GM12872 (cell line): ENCODE measurements at regions not wholly inside any gene's neighbourhood (a gene's known extent, or its start where the extent isn't known, plus 50 kb on each side); places are given as distances from the start of the nearest gene placed in this dataset.

Source experiments
- CTCF ChIP-seq: IDR thresholded peaks from 3 replicates; pipeline ENCODE4 v1.5.1; 2011; ENCODE audit warnings: low read depth, mild to moderate bottlenecking, low read length, moderate library complexity; ENCODE audit not compliant: insufficient read depth

DNA sequence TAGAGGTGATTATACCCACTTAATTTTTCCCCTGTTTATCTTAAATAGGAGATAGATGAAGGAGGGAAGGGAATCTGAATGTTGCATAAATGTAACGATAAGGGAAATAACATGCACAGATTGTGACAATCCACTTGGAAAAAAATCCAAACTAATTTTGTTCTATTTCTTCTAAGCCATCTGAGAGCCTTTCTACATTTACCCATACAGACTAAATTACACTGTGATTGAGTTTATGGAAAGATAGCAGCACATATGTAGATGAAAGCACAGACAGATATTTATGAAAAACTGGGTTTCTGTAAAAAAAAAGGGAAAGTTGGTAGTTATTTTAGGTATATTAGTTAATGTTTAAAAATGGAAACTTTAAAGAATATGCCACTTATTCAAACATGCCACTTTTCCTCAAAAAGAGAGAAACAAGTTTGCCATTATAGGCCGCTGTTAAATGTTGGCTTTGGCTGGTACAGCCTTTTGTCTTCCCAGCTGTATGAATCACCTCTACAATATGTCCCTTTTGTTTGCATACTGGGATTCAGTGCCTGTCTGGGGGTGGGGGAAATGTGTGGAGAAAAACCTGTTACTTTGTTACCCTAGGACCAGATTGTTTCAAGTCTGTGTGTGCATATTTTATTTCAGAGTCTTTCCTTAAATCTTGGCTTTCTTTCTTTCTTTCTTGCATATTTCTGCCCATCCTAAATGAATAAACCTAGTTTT lies 470.2 kb upstream of the LMO3 start:
- no peak for TF ChIP-seq CTCF

DNA sequence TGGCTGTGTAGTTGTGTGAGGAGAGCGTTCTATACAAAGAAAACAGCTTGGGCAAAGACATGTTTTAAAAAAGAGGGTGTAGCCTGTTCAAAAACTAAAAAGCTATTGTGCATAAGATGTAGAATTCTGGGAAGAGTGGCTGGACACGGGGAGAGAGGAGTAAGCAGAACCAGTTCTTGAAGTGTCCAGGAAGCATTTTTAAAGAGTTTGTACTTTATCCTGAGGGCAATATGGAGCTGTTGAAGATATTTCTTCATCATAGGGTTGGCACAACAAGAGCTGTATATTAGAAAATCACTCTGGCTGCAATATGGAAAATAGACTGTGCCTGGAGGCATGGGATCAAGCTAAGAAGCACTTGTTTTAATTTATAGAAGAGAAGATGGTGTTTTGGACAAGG lies 458.9 kb upstream of the LMO3 start:
- TF ChIP-seq CTCF, result no peak

GRCh38 chr12:17062267-17063036 lies 456.5 kb upstream of the LMO3 start:
- TF ChIP-seq CTCF, result no peak

DNA sequence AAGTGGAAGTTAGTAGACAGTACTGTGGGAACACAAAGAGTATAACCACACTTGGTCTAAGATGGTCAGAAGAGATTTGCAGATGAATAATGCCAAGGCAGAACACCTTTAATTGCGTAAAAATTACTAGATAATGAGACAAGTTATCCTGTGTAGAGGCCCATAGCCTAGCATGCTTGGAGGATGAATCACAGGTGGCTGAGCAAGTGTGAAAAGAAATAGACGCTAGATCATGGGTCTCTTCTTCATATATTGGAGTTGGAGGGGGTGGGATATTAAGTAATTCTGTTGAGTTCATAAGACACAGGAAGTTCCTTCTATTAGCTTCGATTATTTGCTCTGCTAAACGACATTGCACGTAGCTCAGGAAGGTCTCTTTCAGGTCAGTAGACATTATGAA lies 454.3 kb upstream of the LMO3 start:
- no peak for TF ChIP-seq CTCF

DNA sequence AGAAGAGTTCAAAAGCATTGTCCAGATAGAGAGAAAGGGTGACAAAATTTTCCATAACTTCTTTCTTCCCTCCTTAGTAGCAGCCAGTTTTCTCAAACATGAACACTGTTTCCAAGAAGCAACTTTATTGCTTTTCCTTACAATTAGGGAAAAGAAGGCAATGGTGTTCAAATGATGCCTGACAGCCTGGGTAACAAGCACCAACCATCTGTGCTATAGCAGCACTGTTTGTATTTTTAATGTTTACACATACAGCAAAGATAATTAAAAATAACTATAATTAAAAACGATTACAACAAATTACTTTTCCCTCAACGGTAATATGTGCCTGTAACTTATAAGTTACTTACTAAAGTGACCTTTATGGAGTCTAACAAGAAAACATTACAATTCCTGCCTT lies 450.6 kb upstream of the LMO3 start:
- no peak for TF ChIP-seq CTCF

- no peak for TF ChIP-seq CTCF
Measured at GRCh38 chr12:17038923-17039322, 433.0 kb upstream of the LMO3 start.

DNA sequence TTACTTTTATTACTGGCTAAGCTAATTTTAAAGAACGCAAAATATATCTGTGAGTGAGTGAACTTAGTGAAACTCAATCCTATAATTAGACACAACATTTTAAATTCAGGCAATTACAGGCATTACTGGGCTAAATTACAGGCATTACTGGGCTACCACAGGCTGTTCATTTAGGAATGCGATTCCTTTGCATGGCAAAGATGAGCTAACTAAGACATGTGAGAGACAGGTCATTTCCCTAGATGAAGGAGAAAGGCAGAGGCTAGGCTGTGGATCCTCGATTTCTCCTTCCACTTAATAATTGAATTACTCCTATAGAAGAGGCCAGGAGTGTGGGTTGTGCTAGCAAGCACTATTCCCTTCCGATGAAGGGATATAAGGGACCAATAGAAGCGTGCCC lies 429.4 kb upstream of the LMO3 start:
- TF ChIP-seq CTCF, result no peak
